ENCODE measurements at regions not wholly inside any gene's neighbourhood (a gene's known extent, or its start where the extent isn't known, plus 50 kb on each side); places are given as distances from the start of the nearest gene placed in this dataset.

DNA sequence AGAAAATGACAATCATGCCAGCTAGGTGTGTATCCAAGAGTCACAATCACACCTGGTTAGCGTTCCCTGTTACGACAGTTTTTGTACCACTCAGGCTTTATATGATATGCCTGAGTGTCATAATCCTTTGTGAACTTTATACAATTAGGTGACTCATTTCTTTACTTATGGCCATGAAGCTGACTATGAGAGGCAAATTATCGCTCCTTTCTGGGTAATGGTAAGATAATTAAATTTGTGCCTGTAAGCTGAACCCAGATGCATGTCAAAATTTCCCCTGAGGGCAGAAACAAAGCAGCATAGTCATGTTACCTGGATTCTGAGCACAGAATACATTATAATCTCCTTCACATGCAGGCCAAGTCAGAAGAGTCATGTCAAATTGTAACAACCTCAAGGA is 970.1 kb upstream of the AMELY start:
- no peak overlapping the region for H3K27ac ChIP-seq (ENCODE audit: low read depth in 1 of 2, low read length in 2 of 2)
- H3K4me2 ChIP-seq (replicated peaks; ENCODE audit: extremely low read depth, low read length, poor library complexity, severe bottlenecking), result no peak overlapping the region
- H4K20me1 ChIP-seq (ENCODE audit: insufficient read depth, low read length), result no peaks in the 10 kb centered on the region
- no CpG with 5 or more reads among the region's 3 CpGs for WGBS (ENCODE audit: insufficient coverage)
- H3K36me3 ChIP-seq (replicated peaks in 1 of 2; ENCODE audit: control insufficient read depth in 1 of 2, insufficient read depth in 2 of 2, low read length in 2 of 2), result no peaks in the 10 kb centered on the region
- no peak overlapping the region for H2AFZ ChIP-seq (ENCODE audit: insufficient read depth, low read depth, low read length, poor library complexity, severe bottlenecking)
- Mint-ChIP-seq H3K4me3 (no peak overlapping the region), H3K9me3 (peaks cover 0 to 2% (median 0%) of the 10 kb centered on the region in 7 donors), H3K36me3 (no peaks in the 10 kb centered on the region), H3K4me1 (no peaks in the 10 kb centered on the region), H3K27ac (no peak overlapping the region), H3K27me3 (ENCODE audit: low read depth in 3 of 3) (no peaks in the 10 kb centered on the region)
- no peak for DNase-seq
- intact Hi-C loops (cut with micrococcal nuclease), result no loop called here
- H3K9ac ChIP-seq (ENCODE audit: insufficient read depth, low read length, poor library complexity, severe bottlenecking), result no peak overlapping the region
- TF ChIP-seq, protein P1, sequence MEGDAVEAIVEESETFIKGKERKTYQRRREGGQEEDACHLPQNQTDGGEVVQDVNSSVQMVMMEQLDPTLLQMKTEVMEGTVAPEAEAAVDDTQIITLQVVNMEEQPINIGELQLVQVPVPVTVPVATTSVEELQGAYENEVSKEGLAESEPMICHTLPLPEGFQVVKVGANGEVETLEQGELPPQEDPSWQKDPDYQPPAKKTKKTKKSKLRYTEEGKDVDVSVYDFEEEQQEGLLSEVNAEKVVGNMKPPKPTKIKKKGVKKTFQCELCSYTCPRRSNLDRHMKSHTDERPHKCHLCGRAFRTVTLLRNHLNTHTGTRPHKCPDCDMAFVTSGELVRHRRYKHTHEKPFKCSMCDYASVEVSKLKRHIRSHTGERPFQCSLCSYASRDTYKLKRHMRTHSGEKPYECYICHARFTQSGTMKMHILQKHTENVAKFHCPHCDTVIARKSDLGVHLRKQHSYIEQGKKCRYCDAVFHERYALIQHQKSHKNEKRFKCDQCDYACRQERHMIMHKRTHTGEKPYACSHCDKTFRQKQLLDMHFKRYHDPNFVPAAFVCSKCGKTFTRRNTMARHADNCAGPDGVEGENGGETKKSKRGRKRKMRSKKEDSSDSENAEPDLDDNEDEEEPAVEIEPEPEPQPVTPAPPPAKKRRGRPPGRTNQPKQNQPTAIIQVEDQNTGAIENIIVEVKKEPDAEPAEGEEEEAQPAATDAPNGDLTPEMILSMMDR (IDR thresholded peaks at IDR 0.05), result no peak
- H3K4me1 ChIP-seq (ENCODE audit: control insufficient read depth in 1 of 2, insufficient read depth in 2 of 2, low read length in 2 of 2), result no peaks in the 10 kb centered on the region
- H3K27me3 ChIP-seq (ENCODE audit: control insufficient read depth in 2 of 2, insufficient read depth in 2 of 2, low read length in 2 of 2), result no peaks in the 10 kb centered on the region
- H3K9me3 ChIP-seq (replicated peaks in 1 of 2; ENCODE audit: control insufficient read depth in 1 of 2, insufficient read depth in 1 of 2, low read length in 2 of 2), result no peaks in the 10 kb centered on the region
- H3K79me2 ChIP-seq (ENCODE audit: insufficient read depth, low read length), result no peaks in the 10 kb centered on the region
- no peak overlapping the region for H3K4me3 ChIP-seq (replicated peaks in 1 of 3; ENCODE audit: low read depth in 2 of 3, low read length in 3 of 3)

GRCh38 chrY:7879245-7879644 is 967.7 kb upstream of the AMELY start:
- Mint-ChIP-seq H3K27ac (no peak overlapping the region), H3K27me3 (ENCODE audit: low read depth in 3 of 3) (no peaks in the 10 kb centered on the region), H3K36me3 (no peaks in the 10 kb centered on the region), H3K4me3 (no peak overlapping the region), H3K9me3 (no peaks in the 10 kb centered on the region), H3K4me1 (no peaks in the 10 kb centered on the region)
- Histone ChIP-seq H3K9ac (ENCODE audit: insufficient read depth, low read length, poor library complexity, severe bottlenecking) (no peak overlapping the region), H3K4me1 (ENCODE audit: control insufficient read depth in 1 of 2, insufficient read depth in 2 of 2, low read length in 2 of 2) (no peaks in the 10 kb centered on the region), H3K9me3 (replicated peaks in 1 of 2; ENCODE audit: control insufficient read depth in 1 of 2, insufficient read depth in 1 of 2, low read length in 2 of 2) (no peaks in the 10 kb centered on the region), H3K79me2 (ENCODE audit: insufficient read depth, low read length) (no peaks in the 10 kb centered on the region), H3K27ac (ENCODE audit: low read depth in 1 of 2, low read length in 2 of 2) (no peak overlapping the region), H3K4me2 (replicated peaks; ENCODE audit: extremely low read depth, low read length, poor library complexity, severe bottlenecking) (no peak overlapping the region), H3K4me3 (replicated peaks in 1 of 3; ENCODE audit: low read depth in 2 of 3, low read length in 3 of 3) (no peak overlapping the region), H3K36me3 (replicated peaks in 1 of 2; ENCODE audit: control insufficient read depth in 1 of 2, insufficient read depth in 2 of 2, low read length in 2 of 2) (no peaks in the 10 kb centered on the region), H2AFZ (ENCODE audit: insufficient read depth, low read depth, low read length, poor library complexity, severe bottlenecking) (no peak overlapping the region), H3K27me3 (ENCODE audit: control insufficient read depth in 2 of 2, insufficient read depth in 2 of 2, low read length in 2 of 2) (no peaks in the 10 kb centered on the region), H4K20me1 (ENCODE audit: insufficient read depth, low read length) (no peaks in the 10 kb centered on the region)
- WGBS (ENCODE audit: insufficient coverage), result 40% methylated on average over 1 of the region's 4 CpGs
- TF ChIP-seq, protein P1 (IDR thresholded peaks at IDR 0.05), result no peak
- no peak for DNase-seq
- intact Hi-C loops (cut with micrococcal nuclease), result no loop called here

All from CD14-positive monocyte (primary cell).